NCI-H2081 (cell line): ENCODE measurements at regions not wholly inside any gene's neighbourhood (a gene's known extent, or its start where the extent isn't known, plus 50 kb on each side); places are given as distances from the start of the nearest gene placed in this dataset.

Experiments
- DNase-seq, 2 experiments: peaks; one replicate each; lab custom pipeline; 2025; lab: John Stamatoyannopoulos, UW

DNA sequence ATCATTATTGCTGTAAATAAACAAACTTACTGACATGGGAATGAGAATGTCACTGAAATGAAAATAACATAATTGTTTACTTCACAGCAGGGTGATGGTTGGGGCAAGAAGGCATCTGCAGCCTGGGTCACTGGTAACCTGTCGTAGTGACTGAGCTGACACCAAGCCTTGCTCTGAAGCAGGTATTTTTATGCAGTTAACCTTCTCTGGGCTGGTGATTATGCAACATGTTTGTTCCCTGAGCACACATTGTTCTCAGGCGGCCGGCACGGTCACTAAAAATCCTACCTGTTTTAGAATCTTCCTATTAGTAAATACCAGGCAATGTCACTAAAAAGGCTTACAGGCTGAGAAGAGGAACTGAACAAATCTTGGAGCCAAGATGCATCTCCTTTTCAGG, 157.7 kb upstream of the NR3C1 start:
- no peak for DNase-seq

DNA sequence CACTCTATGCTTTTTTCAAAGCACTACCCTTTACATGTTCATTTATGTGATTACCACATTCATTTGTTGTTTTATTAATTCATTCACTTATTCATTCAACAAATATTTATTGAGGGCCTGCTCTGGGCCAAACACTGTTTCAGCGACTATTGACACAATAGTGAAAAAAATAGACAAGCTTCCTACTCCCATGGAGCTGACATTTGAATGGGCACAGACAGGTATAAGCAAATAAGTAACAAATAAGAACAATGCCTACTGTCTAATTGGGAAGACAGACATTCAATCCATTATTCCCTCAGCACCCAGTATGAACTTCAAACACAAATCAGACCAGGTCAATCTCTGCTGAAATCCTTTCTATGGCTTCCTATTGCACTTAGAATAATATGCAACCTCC, 156.9 kb upstream of the NR3C1 start:
- DNase-seq: no peak

DNA sequence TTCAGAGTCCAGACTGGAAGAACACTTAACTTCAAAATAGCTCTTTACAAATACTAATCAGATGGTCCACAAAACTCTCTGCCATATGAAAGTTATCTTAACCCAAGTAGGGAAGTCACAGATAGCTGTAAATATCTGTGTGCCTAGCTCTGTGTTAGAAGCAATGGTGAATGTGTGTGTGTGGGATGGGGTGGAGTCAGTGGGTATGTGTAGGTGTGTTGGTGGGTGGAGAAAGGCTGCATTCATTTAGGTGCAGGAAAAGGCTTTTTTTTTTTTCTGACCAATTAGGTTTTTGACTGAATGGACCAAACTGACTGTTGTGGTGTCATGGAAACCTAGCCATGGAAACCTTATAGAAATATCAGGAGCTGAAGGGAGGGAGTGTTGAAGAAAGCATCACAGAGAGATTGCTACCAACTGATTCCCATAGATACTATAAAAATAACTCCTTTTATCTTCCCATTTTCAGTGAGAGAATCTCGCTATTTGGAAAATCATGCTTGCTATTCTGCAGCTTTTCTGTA, 156.2 kb upstream of the NR3C1 start:
- DNase-seq: peak in 1 of 2 experiments; percentile 12

DNA sequence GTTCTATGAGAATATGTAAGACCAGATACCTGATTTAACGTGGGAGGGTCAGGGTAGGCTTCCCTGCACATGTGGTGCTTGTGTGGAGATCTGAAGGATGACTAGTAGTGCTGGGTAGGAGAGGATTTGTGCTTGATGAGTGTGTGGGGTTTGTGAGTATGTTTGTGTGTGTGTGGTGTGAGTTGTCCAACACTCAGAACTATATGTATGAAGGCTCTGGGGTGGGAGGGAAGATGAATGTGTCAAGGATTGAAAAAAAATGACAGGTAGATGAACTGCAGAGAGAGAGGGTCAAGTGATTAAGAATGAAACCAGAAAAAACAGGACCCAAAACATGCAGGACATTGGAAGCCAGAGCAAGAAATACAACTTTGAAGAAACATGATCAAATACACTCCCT, 154.6 kb upstream of the NR3C1 start:
- DNase-seq: no peak

DNA sequence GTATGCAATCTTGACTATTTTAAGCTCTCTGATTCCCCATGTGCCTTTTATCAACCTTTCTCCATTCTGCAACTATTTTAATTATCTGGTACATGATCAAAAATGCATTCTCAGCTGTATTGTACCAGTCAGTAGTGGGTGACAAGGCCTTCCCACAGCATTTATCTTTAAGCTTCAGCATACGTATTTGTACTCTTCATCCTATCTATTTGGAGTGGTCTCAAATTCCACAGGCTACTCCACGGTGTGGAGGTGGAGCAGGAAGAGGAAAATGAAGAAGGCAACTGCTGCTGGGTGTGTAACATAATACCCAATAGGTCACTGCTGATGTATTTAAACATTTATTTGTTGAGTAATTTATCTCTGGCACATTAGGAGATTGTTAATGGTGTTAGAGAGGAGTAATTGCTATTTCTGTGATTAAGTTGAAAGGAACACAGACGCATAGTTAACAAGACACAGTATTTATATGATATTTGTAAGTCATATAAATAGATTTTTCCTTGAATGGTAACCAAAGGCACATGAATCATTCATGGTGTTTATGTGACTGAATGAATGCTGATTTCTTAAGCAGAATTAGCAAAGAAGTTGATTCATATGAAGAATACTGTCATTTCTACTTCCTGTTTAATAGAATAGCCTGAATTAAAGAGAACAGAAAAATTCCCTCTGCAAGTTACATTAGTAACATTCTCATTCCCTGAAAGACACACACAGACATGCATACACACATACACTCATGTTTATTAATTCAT, 153.8 kb upstream of the NR3C1 start:
- DNase-seq: peak in 1 of 2 experiments; percentile 63

DNA sequence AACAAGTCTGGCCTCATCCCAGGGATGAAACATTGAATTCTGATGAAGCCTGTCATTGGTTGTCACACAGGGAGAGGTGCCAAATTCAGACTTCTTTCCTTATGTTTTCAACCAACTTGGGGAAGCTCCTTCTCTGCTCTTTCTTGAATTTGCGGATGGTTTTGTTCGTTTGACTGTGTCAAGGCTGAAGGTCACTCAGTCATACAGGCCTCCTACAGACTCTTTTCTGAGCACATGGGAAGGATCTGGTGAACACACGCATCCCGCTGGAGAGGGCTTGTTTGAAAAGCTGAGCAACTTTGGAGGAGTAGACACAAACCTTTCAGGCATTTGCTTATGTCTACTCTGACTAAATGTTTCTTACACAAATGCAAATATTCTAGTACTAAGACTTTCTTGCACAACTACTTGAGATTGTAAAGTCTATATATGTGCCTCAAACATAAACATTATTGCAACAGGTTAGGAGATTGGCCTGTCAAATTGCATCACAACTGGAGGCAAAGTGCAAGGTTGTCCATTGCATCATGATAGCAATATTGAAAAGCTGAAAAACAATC, 151.5 kb upstream of the NR3C1 start:
- DNase-seq: no peak

DNA sequence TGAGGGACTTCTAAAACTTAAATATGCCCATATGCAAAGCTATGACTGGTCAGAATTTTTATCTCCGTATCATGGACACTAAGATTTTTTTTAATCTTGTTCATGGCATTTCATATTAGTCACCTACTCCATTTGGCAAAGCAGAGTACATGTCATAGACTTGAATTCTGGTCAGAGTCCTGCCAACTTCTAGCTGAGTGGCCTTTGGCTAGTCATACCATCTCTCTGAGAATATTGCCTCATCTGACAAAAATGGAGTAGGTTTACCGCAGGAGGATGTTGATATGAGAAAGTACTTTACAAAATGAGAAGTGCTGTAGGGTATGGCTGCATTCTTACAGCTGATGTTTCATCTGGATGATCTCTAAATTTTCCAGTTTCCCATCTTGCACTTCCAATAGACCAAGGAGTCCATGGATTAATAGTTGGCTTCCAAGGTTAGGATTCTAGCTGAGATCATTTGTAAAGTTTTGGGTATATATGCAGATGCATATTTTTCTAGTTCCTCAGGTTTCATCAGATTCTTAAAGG, 150.8 kb upstream of the NR3C1 start:
- no peak for DNase-seq

DNA sequence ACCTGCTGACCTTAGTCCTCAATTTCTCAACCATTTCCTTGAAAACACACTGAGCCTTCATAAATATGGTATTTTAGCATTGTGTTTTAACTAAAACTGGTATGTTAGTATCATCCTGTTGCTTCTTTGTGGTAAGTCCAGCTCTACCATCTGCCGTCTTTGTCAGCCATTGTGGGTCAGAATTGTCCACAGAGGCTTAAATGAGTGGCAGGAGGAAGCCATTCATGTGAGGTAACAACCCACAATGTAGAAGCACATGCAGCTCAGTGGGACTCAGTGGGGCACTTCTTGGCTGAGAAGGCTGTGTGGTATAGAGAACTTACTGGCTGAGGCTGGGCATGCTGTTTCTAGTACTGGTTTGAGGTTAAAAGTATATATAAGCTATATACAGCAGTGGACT, 149.2 kb upstream of the NR3C1 start:
- DNase-seq: no peak

DNA sequence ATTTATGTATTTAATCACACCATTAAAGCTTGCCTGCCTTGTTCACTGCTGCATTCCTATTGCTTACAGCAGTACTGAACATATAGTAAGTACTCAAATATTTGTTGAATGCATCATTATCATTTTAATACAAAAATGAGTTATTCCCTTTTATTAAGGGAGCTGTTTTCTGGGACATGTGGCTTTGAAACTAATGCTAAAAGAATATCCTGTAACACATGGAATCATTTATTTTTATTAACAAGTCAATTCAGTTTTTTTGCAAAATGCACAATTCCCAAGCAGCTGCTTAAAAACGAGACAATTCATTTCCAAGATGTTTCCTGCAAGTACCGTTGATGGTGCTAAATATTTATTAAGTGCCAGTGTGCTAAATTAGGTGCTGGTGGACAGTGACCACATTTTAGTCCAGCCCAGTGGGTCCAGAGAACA, 148.3 kb upstream of the NR3C1 start:
- no peak for DNase-seq

DNA sequence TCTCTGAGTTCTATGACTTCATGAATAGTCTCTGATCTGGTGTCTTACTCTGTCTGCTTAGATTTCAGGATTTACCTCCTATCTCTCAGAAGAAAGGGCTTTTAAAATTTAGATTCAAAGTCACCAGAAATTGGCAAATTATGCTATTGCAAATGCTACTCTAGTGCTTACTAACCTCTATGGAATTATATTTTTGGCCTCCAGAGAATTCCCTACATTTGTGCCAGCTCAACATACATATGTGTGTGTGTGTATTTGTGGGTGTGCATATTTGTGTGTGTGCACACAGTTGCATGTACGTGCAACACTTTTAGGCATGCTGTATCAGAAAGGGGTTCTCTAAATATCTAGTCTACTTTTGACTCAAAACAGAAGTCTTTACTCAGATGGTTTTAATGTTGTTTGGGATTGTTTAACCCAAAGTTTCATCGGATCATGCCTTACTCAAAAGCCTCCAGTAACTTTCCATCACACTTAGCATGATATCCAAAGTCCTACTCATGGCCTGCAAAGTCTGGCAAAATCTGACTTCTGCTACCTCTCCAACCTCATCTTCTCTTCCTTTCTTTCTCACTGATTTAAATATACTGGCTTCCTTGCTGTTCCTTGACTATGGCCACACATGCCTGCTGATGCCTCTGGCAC, 147.6 kb upstream of the NR3C1 start:
- DNase-seq: no peak

DNA sequence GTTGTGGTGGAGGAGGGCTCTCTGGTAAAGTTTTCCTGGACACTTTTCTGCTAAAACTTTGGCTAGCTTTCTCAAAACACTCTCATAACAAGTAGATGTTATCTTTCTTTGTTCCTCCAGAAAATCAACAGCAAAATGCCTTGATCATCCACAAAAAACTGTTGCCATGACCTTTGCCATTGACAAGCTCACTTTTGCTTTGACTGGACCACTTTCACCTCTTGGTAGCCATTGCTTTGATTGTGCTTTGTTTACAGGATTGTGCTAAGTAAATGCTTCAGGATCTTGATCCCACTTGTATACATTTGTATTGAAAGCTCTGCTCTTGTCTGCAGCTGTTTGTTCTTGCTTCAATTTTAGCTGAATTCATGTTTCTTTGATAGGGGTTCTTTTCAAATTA, 143.9 kb upstream of the NR3C1 start:
- no peak for DNase-seq

DNA sequence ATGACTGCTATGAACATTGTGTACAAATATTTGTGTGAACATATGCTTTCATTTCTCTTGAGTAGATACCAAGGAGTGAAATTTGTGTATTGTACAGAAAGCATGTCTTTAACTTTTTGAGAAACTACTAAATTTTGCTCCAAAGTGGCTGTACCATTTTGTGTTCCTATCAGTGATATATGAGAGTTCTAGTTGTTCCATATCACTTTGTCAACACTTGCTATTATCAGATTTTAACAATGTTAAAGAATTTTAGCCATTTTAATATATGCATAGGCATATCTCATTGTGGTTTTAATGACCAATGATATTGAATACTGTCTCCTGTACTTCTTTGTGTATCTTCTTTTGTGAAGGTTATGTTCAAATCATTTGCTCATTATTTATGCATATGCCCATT, 142.9 kb upstream of the NR3C1 start:
- no peak for DNase-seq

DNA sequence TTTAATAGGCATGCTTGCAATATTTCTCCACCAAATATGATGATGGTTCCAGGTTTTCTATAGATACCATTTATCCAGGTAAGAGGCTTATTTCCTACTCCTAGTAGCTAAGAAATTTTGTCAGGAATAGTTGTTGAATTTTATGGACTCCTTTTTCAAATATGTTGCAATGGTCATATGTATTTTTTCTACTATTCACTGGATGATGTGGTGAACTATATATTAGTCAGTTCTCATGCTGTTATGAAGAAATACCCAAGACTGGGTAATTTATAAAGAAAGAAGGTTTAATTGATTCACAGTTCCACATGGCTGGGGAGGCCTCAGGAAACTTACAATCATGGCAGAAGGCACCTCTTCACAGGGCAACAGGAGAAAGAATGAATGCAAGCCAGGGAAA, 141.1 kb upstream of the NR3C1 start:
- DNase-seq: no peak

DNA sequence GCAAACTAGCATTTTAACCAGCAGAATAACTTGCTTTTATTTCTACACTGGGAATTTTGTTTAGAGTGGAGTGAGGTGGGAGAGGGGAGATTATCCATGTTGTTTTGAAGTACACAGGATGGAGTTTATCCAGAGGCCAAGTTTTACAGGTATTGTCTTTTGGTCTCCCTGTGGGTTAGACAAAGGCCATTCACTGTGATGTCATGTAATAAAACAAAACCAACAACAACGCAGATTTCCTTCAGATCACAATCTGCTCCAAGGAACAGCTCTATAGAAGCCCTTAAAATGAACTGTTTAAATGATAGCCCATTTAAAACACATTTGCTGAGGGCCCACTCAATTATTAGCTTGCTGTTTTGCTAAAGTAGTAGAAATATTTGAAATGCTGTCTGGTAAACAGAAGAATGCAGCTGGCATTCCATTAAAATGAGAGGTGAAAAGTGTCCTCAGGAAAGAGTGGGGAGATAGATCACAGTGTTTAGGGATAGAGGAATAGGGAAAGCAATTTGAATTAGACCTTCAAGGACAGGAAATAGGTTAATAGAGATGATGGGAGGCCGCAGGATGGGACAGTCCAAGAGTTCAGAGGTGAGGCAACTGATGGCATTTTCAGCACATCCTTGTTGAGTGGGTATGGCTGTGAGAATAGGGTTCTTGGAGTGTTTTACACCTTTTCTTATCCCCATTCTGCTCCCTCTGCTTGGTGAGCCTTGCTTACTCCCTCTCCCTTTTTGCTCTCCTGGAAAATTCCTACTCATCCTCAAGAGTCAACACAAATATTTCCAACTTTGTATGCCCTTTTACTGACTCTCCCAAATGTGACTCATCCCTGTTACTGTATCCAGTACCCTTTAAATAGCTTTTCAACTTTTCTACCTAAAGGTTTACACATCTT, 140.1 kb upstream of the NR3C1 start:
- DNase-seq: no peak

DNA sequence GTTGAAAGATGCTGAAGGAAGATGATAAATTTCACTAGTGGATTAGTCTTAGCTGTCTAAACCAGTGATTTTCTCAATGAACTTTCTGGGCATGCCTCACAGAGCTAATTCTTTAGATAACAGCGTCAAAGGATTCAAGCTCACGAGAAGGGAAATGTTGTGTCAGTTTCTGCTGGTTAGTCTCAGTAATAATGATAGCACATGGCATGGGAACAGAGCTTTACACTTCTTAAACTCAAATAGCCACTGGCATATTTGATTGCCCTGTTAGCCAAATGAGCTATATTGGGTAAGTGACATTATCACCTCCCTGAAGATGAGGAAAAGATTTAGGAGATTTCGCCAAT, 139.3 kb upstream of the NR3C1 start:
- DNase-seq: no peak

DNA sequence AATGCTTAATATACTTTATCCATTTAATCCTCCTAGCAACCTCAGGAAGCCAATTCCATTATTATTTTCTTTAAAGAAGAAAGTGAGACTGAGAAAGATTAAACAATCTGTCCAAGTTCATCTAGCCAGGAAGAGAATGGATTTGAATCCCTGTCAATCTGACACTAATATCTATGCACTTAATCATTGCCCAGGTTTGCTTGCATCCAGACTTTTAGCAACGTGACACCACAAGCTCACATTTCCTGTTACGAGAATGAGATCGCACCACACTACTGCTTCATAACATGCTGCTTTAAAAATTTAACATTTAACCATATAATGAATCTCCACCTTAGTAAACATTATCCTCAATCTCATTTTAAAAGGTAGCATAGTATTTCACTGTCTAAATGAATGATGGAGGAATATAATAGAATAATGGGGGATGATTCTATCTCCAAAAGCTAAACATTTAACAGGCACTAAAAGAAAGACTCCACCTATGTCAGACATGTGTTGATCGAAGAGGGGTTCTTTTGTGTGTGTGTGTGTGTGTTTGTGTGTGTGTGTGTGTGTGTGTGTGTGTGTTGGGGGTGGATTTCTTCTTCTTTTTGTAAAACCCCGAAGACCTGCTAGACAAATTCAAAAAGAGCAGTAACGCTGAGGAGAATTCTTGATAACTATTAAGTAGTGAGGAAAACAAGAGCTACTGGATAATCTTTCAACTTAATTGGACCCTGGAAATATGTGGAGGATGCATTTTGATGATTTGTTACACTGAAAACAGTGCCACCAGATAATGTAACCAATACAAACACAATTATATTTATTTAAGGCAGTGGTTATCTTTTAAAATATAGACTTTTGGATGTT, 138.7 kb upstream of the NR3C1 start:
- DNase-seq: no peak

DNA sequence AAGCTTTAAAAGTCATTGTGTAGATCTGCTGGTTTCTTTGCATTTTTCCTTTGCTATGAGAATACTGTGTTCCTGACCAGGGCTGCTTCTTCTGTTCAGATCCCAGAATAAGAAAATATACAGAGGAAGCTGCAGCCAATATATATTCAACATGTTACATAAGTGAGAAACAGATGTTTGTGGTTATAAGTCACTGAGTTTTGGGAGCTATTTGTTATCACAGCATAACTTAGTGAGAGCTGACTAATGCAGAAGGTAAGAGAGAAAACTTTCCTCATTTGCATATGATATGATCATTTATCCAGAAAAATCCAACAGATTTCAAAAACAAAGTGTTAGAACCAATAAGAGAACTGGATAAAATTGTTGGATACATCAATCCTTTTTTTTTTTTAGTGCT, 136.3 kb upstream of the NR3C1 start:
- DNase-seq: no peak

DNA sequence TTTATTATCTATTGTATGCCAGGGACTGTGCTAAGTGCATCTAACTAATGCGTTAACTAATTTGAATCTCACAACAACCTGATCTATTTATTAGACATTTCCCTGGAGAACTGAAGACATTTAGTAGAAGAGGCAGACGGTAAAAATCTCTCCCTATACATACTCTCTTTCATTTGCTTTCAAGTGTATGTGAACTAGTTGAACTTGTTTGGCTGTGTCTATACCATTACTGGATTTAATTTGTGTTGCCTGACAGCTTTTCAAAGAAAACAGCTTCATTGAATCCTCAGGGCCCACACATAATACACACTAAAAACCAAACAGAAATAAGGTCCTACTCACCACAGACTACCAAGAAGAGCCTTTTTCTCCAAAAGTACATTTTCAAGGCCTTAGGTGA, 133.6 kb upstream of the NR3C1 start:
- DNase-seq: no peak

DNA sequence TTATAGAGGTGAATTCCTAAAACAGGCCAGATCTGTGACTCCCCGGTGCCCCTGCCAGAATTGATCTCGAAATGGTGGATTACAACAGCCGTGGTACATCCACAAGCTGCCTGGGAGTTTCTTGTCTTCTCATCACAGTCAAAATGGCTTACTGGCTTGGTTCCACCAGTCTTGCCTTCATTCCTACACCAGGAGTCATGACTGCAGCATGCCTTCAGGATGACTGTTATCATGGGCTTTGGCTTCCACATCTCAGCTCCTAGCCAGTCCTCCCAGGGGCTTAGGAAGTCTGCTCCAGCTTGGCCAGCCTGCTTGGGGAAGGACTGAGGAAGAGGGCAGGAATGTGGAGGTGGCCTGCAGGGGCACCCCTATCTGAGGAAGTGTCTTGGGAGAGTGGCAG, 132.9 kb upstream of the NR3C1 start:
- DNase-seq: no peak

DNA sequence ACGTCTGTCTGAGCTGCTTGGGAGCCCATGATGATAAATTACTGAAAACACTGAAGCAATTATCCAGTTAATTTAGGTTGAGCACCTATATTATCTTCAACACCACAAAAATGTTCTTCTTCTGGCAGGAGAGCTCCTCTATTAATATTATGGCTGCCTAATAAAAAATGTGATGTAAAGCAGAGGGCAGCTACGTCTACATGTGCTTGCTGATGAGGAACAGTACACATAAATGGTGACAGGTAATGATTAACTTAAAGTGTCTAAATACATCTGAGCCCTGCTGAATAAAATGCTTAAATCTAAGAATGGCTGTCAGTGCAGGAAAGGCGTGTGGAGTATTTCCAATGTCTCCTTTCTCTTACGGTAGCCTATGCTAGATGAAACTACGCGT, 131.3 kb upstream of the NR3C1 start:
- no peak for DNase-seq
